PC-3 (cell line): ENCODE measurements at regions not wholly inside any gene's neighbourhood (a gene's known extent, or its start where the extent isn't known, plus 50 kb on each side); places are given as distances from the start of the nearest gene placed in this dataset.

ENCODE experiments used
- ATAC-seq: fragments of 200-7000 bp; cut with Tn5 transposase; 2 replicates; pipeline ENCODE4 v1.9.1; 2020; ENCODE audit warnings: mild to moderate bottlenecking, moderate library complexity
- BruUV-seq: library from RNA; stranded (reverse); fragments of 400-500 nt; replicated peaks from 2 replicates; lab custom pipeline; 2021; lab: Mats Ljungman, UMichigan
- CTCF ChIA-PET: fragments of 300-600 bp; sonication (Branson Sonifier 250); formaldehyde crosslinking; loops from one replicate; lab custom pipeline; 2022; ENCODE audit warnings: antibody characterized with exemption; lab: Charles Lee
- POLR2A ChIA-PET: fragments of 300-600 bp; sonication (Branson Sonifier 250); formaldehyde crosslinking; loops from one replicate; lab custom pipeline; 2022; ENCODE audit warnings: antibody characterized with exemption; ENCODE audit not compliant: unreplicated experiment; lab: Charles Lee
- DNase-seq: peaks from one replicate; pipeline ENCODE4 v3.0.0-alpha.2; 2015
- H2AFZ ChIP-seq: fragments of 300-600 bp; sonication (generic); 2 replicates; pipeline ENCODE4 v1.6.0; 2016; ENCODE audit warnings: antibody characterized with exemption, low read length
- H3F3A ChIP-seq: fragments of 300-600 bp; sonication (generic); one replicate; pipeline ENCODE4 v1.6.0; 2017; ENCODE audit warnings: antibody characterized with exemption, low read length, control low read depth, mild to moderate bottlenecking; ENCODE audit not compliant: unreplicated experiment
- H3K27ac ChIP-seq: fragments of 300-600 bp; sonication (generic); 2 replicates; pipeline ENCODE4 v1.5.1; 2016; ENCODE audit warnings: mild to moderate bottlenecking, low read length
- H3K27me3 ChIP-seq: fragments of 300-600 bp; sonication (generic); 2 replicates; pipeline ENCODE4 v1.6.1; 2016; ENCODE audit warnings: low read length, mixed read lengths
- H3K36me3 ChIP-seq: fragments of 300-600 bp; sonication (generic); 2 replicates; pipeline ENCODE4 v1.6.1; 2016; ENCODE audit warnings: low read depth, mixed run types, low read length, mixed read lengths
- H3K4me1 ChIP-seq: fragments of 300-600 bp; sonication (generic); 2 replicates; pipeline ENCODE4 v1.5.1; 2016; ENCODE audit warnings: low read length; ENCODE audit not compliant: insufficient read depth
- H3K4me2 ChIP-seq: fragments of 300-600 bp; sonication (generic); 2 replicates; pipeline ENCODE4 v1.6.0; 2016; ENCODE audit warnings: low read length
- H3K4me3 ChIP-seq: fragments of 300-600 bp; sonication (generic); 2 replicates; pipeline ENCODE4 v1.5.1; 2016; ENCODE audit warnings: mild to moderate bottlenecking, low read length, mixed read lengths
- H3K79me2 ChIP-seq: fragments of 300-600 bp; sonication (generic); 2 replicates; pipeline ENCODE4 v1.6.1; 2017; ENCODE audit warnings: low read length, mixed read lengths
- H3K9ac ChIP-seq: fragments of 300-600 bp; sonication (generic); 2 replicates; pipeline ENCODE4 v1.6.0; 2016; ENCODE audit warnings: mild to moderate bottlenecking, low read length
- H3K9me2 ChIP-seq: fragments of 300-600 bp; sonication (generic); replicated peaks from 2 replicates; pipeline ENCODE4 v1.6.1; 2016; ENCODE audit warnings: mixed run types, low read length, mixed read lengths
- H3K9me3 ChIP-seq: fragments of 300-600 bp; sonication (generic); 2 replicates; pipeline ENCODE4 v1.6.1; 2016; ENCODE audit warnings: low read length, mixed read lengths
- H4K20me1 ChIP-seq: fragments of 300-600 bp; sonication (generic); 2 replicates; pipeline ENCODE4 v1.6.1; 2016; ENCODE audit warnings: low read length, mixed read lengths
- EZH2 ChIP-seq: fragments of 300-600 bp; sonication (generic); IDR thresholded peaks from one replicate; pipeline ENCODE4 v1.6.1; 2017; ENCODE audit warnings: antibody characterized with exemption, mild to moderate bottlenecking, low read length; ENCODE audit not compliant: unreplicated experiment
- EZH2phosphoT487 ChIP-seq: fragments of 300-600 bp; sonication (generic); IDR thresholded peaks from 2 replicates; pipeline ENCODE4 v1.6.1; 2018; ENCODE audit warnings: mild to moderate bottlenecking, antibody characterized with exemption, low read length, borderline replicate concordance
- intact Hi-C: fragments of 100-400 bp; cut with micrococcal nuclease; formaldehyde crosslinking; loops from 2 replicates; pipeline ENCODE4 v1.9.0; 2023
- TF ChIP-seq, protein P1 (sequence below): fragments of 300-600 bp; sonication (generic); conservative IDR thresholded peaks from 2 replicates; pipeline ENCODE4 v1.5.1; 2017; ENCODE audit warnings: antibody characterized with exemption, low read depth, mild to moderate bottlenecking, low read length

DNA sequence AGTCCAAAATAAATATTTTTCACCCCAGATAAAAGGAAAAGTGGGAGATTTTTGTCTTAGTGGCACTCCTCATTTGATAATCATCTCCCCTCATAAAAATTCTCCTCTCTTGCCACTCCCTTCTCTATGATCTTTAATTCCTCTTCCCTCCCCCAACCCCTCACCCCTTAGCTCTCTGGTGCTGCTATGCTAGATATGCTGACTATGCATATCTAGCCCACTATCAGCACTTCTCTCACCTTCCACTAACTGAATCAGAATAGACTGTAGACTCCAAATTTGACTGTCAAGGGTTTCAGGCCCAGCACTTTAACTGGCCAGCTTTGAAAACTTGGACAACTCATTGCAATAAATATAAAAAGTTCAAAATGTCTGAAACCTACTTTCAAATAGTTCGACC, 254.2 kb downstream of the ETNK1 start:
- H3K4me2 ChIP-seq, result no peak overlapping the region
- no peak overlapping the region for H3K27ac ChIP-seq
- intact Hi-C loops, result no loop called here
- H3K4me1 ChIP-seq, result no peaks in the 10 kb centered on the region
- H4K20me1 ChIP-seq, result no peaks in the 10 kb centered on the region
- ChIA-PET POLR2A (no interaction called here), CTCF (no interaction called here)
- no peaks in the 10 kb centered on the region for H3F3A ChIP-seq
- DNase-seq (no peak), ATAC-seq (no peak)
- no peak overlapping the region for H3K9ac ChIP-seq
- H3K27me3 ChIP-seq, result no peaks in the 10 kb centered on the region
- BruUV-seq, result no TSS peak
- no peaks in the 10 kb centered on the region for H3K9me3 ChIP-seq
- H3K9me2 ChIP-seq, result no peaks in the 10 kb centered on the region
- no peak for TF ChIP-seq EZH2
- no peak for TF ChIP-seq EZH2phosphoT487
- TF ChIP-seq, protein P1, sequence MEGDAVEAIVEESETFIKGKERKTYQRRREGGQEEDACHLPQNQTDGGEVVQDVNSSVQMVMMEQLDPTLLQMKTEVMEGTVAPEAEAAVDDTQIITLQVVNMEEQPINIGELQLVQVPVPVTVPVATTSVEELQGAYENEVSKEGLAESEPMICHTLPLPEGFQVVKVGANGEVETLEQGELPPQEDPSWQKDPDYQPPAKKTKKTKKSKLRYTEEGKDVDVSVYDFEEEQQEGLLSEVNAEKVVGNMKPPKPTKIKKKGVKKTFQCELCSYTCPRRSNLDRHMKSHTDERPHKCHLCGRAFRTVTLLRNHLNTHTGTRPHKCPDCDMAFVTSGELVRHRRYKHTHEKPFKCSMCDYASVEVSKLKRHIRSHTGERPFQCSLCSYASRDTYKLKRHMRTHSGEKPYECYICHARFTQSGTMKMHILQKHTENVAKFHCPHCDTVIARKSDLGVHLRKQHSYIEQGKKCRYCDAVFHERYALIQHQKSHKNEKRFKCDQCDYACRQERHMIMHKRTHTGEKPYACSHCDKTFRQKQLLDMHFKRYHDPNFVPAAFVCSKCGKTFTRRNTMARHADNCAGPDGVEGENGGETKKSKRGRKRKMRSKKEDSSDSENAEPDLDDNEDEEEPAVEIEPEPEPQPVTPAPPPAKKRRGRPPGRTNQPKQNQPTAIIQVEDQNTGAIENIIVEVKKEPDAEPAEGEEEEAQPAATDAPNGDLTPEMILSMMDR, result no peak
- H3K36me3 ChIP-seq, result no peaks in the 10 kb centered on the region
- no peak overlapping the region for H2AFZ ChIP-seq
- no peaks in the 10 kb centered on the region for H3K79me2 ChIP-seq
- no peak overlapping the region for H3K4me3 ChIP-seq

DNA sequence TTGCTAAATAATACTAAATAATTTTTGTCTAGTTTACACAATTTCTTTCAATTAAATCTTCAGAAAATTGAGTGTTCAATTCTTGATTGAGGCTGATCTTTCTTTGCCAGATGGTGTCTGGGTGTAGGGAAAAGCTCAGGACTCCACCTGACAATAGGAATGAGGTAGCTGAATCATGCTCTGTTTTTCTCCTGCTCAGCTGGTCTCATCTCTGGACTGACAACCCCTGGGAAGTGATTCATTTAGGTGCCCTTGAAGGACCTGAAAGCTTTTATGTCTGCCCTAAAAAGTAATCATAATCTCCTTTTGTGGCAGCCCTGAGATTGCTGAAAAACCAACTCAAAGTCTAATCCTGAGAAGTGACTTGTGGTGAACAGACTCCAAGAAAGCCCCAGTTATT, 255.4 kb downstream of the ETNK1 start:
- H3K4me2 ChIP-seq, result no peak overlapping the region
- ChIA-PET CTCF (no interaction called here), POLR2A (no interaction called here)
- no peaks in the 10 kb centered on the region for H3K4me1 ChIP-seq
- ATAC-seq (no peak), DNase-seq (no peak)
- H3K27ac ChIP-seq, result no peak overlapping the region
- BruUV-seq, result no TSS peak
- no peaks in the 10 kb centered on the region for H3K79me2 ChIP-seq
- no peaks in the 10 kb centered on the region for H3K9me3 ChIP-seq
- H3F3A ChIP-seq, result no peaks in the 10 kb centered on the region
- TF ChIP-seq EZH2phosphoT487 (no peak), EZH2 (no peak)
- TF ChIP-seq, protein P1, result no peak
- H3K36me3 ChIP-seq, result no peaks in the 10 kb centered on the region
- no peak overlapping the region for H3K9ac ChIP-seq
- H3K4me3 ChIP-seq, result no peak overlapping the region
- no peaks in the 10 kb centered on the region for H4K20me1 ChIP-seq
- H2AFZ ChIP-seq, result no peak overlapping the region
- intact Hi-C loops, result no loop called here
- H3K27me3 ChIP-seq, result no peaks in the 10 kb centered on the region
- H3K9me2 ChIP-seq, result no peaks in the 10 kb centered on the region

DNA sequence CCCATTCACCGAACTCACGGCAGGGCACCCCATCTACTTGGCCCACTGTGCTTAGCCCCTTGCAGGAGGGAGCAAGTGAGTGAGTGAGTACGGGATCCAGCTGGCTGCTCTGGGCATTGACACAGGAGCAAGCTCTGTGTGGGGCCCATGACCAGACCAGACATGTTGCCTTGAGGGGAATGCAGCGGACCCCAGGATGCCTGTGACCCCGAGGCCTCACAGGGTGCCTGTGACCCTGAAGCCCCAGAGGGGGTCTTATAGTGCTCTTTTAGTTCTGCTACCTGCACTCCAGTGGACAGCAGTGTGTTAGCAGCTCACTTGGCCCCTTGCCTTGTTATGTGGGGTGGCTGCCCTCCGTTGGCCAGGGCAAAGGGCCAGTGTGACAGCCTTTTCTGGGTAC, 255.8 kb downstream of the ETNK1 start:
- CTCF ChIA-PET, result no interaction called here
- TF ChIP-seq, protein P1, result no peak
- no peak for TF ChIP-seq EZH2phosphoT487

More for the DNA sequence above, 255.8 kb downstream of the ETNK1 start:
- POLR2A ChIA-PET, result no interaction called here
- Histone ChIP-seq H3F3A (no peaks in the 10 kb centered on the region), H2AFZ (no peak overlapping the region), H3K9me3 (no peaks in the 10 kb centered on the region), H3K36me3 (no peaks in the 10 kb centered on the region), H3K9me2 (no peaks in the 10 kb centered on the region), H4K20me1 (no peaks in the 10 kb centered on the region), H3K79me2 (no peaks in the 10 kb centered on the region), H3K4me1 (no peaks in the 10 kb centered on the region), H3K4me2 (no peak overlapping the region), H3K27me3 (no peaks in the 10 kb centered on the region), H3K27ac (no peak overlapping the region), H3K9ac (no peak overlapping the region), H3K4me3 (no peak overlapping the region)
- intact Hi-C loops, result no loop called here
- ATAC-seq (no peak), DNase-seq (no peak)
- BruUV-seq, result no TSS peak
